K562 (cell line): ENCODE measurements at regions not wholly inside any gene's neighbourhood (a gene's known extent, or its start where the extent isn't known, plus 50 kb on each side); places are given as distances from the start of the nearest gene placed in this dataset.

Experiments
- ATAC-seq: fragments of 200-7000 bp; cut with Tn5 transposase; 3 replicates; pipeline ENCODE4 v1.9.1; 2020; ENCODE audit warnings: moderate library complexity
- BruUV-seq: library from RNA; stranded (reverse); fragments of 400-500 nt; replicated peaks from 2 replicates; lab custom pipeline; 2021; lab: Mats Ljungman, UMichigan
- CTCF ChIA-PET: fragments of 300-600 bp; formaldehyde crosslinking; extraction: SDS; loops from one replicate; lab custom pipeline; 2021; ENCODE audit warnings: low intra/inter-chr PET ratio; lab: Yijun Ruan, JAX
- POLR2A ChIA-PET: fragments of 300-600, 350-650 bp; sonication (Branson Sonifier 250); formaldehyde crosslinking; extraction: SDS; loops from one replicate; lab custom pipeline; 2021; ENCODE audit warnings: antibody characterized with exemption, inconsistent platforms; lab: Yijun Ruan, JAX
- DNase-seq, 4 experiments: peaks; one replicate each; pipeline versions ENCODE4 v3.0.0 to v3.0.0-alpha.2; 2011 to 2018; ENCODE audit warnings: low spot score in 3 of 4, mixed read lengths in 3 of 4; ENCODE audit errors: extremely low read depth in 1 of 4
- FAIRE-seq: peaks from 2 replicates; lab custom pipeline; 2011; peaks lifted over from hg19 to GRCh38; lab: Jason Lieb, UNC
- H2AFZ ChIP-seq: 2 replicates; pipeline ENCODE4 v1.6.0; 2011; ENCODE audit warnings: low read depth, low read length, control low read depth, inconsistent platforms
- H3K27ac ChIP-seq: fragments of 200-600 bp; 3 replicates; pipeline ENCODE4 v1.8.0; 2011; ENCODE audit warnings: low read depth, mild to moderate bottlenecking, control low read depth, inconsistent platforms, low read length, moderate library complexity, mixed read lengths; ENCODE audit errors: extremely low read depth
- H3K27me3 ChIP-seq, 2 experiments: fragments of 300-600 bp in 1 of 2; 2 replicates in 1 of 2; 3 replicates in 1 of 2; pipeline versions ENCODE4 v1.6.0 to v1.8.0; 2011; ENCODE audit warnings: inconsistent platforms in 2 of 2, low read length in 2 of 2, mild to moderate bottlenecking in 1 of 2, mixed read lengths in 1 of 2, moderate library complexity in 1 of 2; ENCODE audit not compliant: control insufficient read depth in 2 of 2, insufficient read depth in 2 of 2
- H3K36me3 ChIP-seq: fragments of 300-600 bp; 3 replicates; pipeline ENCODE4 v1.8.0; 2011; ENCODE audit warnings: mild to moderate bottlenecking, low read length, inconsistent platforms; ENCODE audit not compliant: control insufficient read depth, insufficient read depth
- H3K4me1 ChIP-seq, 2 experiments: fragments of 200-600 bp in 1 of 2; replicated peaks in 1 of 2; 2 replicates in 1 of 2; 3 replicates in 1 of 2; pipeline versions ENCODE4 v1.5.1 to v1.8.0; 2011; ENCODE audit warnings: inconsistent platforms in 2 of 2, low read length in 2 of 2, mild to moderate bottlenecking in 1 of 2, mixed read lengths in 1 of 2, moderate library complexity in 1 of 2; ENCODE audit not compliant: control insufficient read depth in 2 of 2, insufficient read depth in 2 of 2
- H3K4me2 ChIP-seq: 2 replicates; pipeline ENCODE4 v1.6.1; 2011; ENCODE audit warnings: low read length, control low read depth, inconsistent platforms, mixed read lengths; ENCODE audit not compliant: insufficient read depth
- H3K4me3 ChIP-seq: fragments of 200-600 bp; sonication (generic), shearing (Covaris generic); 2 replicates; pipeline ENCODE4 v1.5.1; 2016; ENCODE audit warnings: control low read depth, inconsistent platforms
- H3K79me2 ChIP-seq: fragments of 200-600 bp; 3 replicates; pipeline ENCODE4 v1.8.0; 2011; ENCODE audit warnings: low read length, inconsistent platforms; ENCODE audit not compliant: control insufficient read depth, insufficient read depth
- H3K9ac ChIP-seq, 2 experiments: 2 replicates each; pipeline versions ENCODE4 v1.6.0 to v1.6.1; 2011; ENCODE audit warnings: low read depth in 2 of 2, low read length in 2 of 2, control low read depth in 1 of 2, inconsistent platforms in 1 of 2, mild to moderate bottlenecking in 1 of 2, mixed read lengths in 1 of 2; ENCODE audit not compliant: insufficient read depth in 1 of 2
- H3K9me1 ChIP-seq: one replicate; pipeline ENCODE4 v1.6.0; 2011; ENCODE audit warnings: inconsistent platforms, mild to moderate bottlenecking, low read length, moderate library complexity; ENCODE audit not compliant: control insufficient read depth, insufficient read depth
- H3K9me3 ChIP-seq: replicated peaks from 2 replicates; pipeline ENCODE4 v1.5.1; 2011; ENCODE audit warnings: low read depth, low read length, inconsistent platforms; ENCODE audit not compliant: control insufficient read depth, insufficient read depth
- H4K20me1 ChIP-seq: replicated peaks from 2 replicates; pipeline ENCODE4 v1.6.1; 2011; ENCODE audit warnings: low read length, inconsistent platforms, mixed read lengths; ENCODE audit not compliant: control insufficient read depth, insufficient read depth
- BCLAF1 ChIP-seq, 2 experiments: fragments of 450-650 bp in 1 of 2; IDR thresholded peaks; 2 replicates each; pipeline ENCODE4 v1.6.1; 2011 to 2017; ENCODE audit warnings: low read depth in 2 of 2, antibody characterized with exemption in 1 of 2, borderline replicate concordance in 1 of 2, low read length in 1 of 2, mild to moderate bottlenecking in 1 of 2, mixed read lengths in 1 of 2; ENCODE audit not compliant: control insufficient read depth in 1 of 2
- CUX1 ChIP-seq: fragments of 200-800 bp; sonication (Bioruptor generic); IDR thresholded peaks from 2 replicates; pipeline ENCODE4 v1.6.1; 2016; ENCODE audit warnings: missing genetic modification characterization, missing compliant biosample characterization
- E2F1 ChIP-seq: sonication (generic); formaldehyde crosslinking; IDR thresholded peaks from 2 replicates; pipeline ENCODE4 v1.8.1; 2023; ENCODE audit warnings: mild to moderate bottlenecking, missing genetic modification reagents, moderate library complexity
- FUS ChIP-seq: fragments of 200-400 bp; formaldehyde crosslinking; optimal IDR thresholded peaks from 2 replicates; pipeline ENCODE3; 2017; ENCODE audit warnings: low read depth, low read length
- KAT7 ChIP-seq: sonication (generic); formaldehyde crosslinking; IDR thresholded peaks from 2 replicates; pipeline ENCODE4 v1.8.0; 2022; ENCODE audit warnings: missing genetic modification reagents, mild to moderate bottlenecking, borderline replicate concordance
- KHSRP ChIP-seq: fragments of 450-650 bp; IDR thresholded peaks from 2 replicates; pipeline ENCODE4 v1.6.1; 2017
- PCBP1 ChIP-seq: fragments of 200-400 bp; formaldehyde crosslinking; IDR thresholded peaks from 2 replicates; pipeline ENCODE4 v1.6.1; 2018; ENCODE audit warnings: mild to moderate bottlenecking, low read depth, low read length; ENCODE audit not compliant: poor library complexity, severe bottlenecking
- SIX5 ChIP-seq, 2 experiments: IDR thresholded peaks; 2 replicates each; pipeline ENCODE4 v1.6.1; 2011; ENCODE audit warnings: low read length in 2 of 2, borderline replicate concordance in 1 of 2, low read depth in 1 of 2, mild to moderate bottlenecking in 1 of 2, moderate library complexity in 1 of 2; ENCODE audit not compliant: insufficient read depth in 1 of 2
- SOX6 ChIP-seq: fragments of 450-650 bp; IDR thresholded peaks from 2 replicates; pipeline ENCODE4 v1.6.1; 2014; ENCODE audit warnings: mild to moderate bottlenecking
- WGBS: fragments of 100-300 bp; shearing (Covaris generic); methylation state at CpG from one replicate; pipeline ENCODE4 v1.1.6; 2016; ENCODE audit warnings: low coverage, mixed read lengths; ENCODE audit not compliant: insufficient coverage; ENCODE audit errors: missing lambda C conversion rate; 5-methylcytosine and 5-hydroxymethylcytosine counted together
- in situ Hi-C: fragments of 300-500 bp; cut with MboI; formaldehyde crosslinking; loops from 4 replicates; pipeline ENCODE4 v1.15.0; 2018; ENCODE audit warnings: inconsistent platforms, mixed read lengths
- intact Hi-C: fragments of 100-400 bp; cut with micrococcal nuclease; formaldehyde crosslinking; loops from 2 replicates; pipeline ENCODE4 v1.14.2; 2022

GRCh38 chr3:20546636-20547035 lies 360.6 kb upstream of the SGO1 start:
- POLR2A ChIA-PET: no interaction called here
- CTCF ChIA-PET: no interaction called here
- Histone ChIP-seq H3K4me1 (no peaks in the 10 kb centered on the region; a peak in 1 of 5 replicates), H3K27ac (no peak overlapping the region), H4K20me1 (no peaks in the 10 kb centered on the region), H3K36me3 (no peaks in the 10 kb centered on the region), H3K27me3 (no peaks in the 10 kb centered on the region), H3K4me3 (no peak overlapping the region), H3K79me2 (no peaks in the 10 kb centered on the region), H3K4me2 (no peak overlapping the region), H3K9ac (no peak overlapping the region), H3K9me3 (no peaks in the 10 kb centered on the region), H2AFZ (no peak overlapping the region), H3K9me1 (no peaks in the 10 kb centered on the region)
- no TSS peak for BruUV-seq
- ATAC-seq: no peak
- intact Hi-C loops (no loop called here), in situ Hi-C loops (no loop called here)
- FAIRE-seq: no peak
- 2% methylated on average over 3 of the region's 3 CpGs for WGBS
- DNase-seq: no peak
- TF ChIP-seq KAT7: no peak
- TF ChIP-seq KHSRP: no peak
- TF ChIP-seq E2F1 (CRISPR knock-in tag): no peak
- TF ChIP-seq BCLAF1 (IDR thresholded peaks at IDR 0.05; ENCODE audit: borderline replicate concordance in 1 of 2, control insufficient read depth in 1 of 2, low read depth in 2 of 2, low read length in 1 of 2): no peak
- no peak for TF ChIP-seq CUX1
- no peak for TF ChIP-seq FUS
- TF ChIP-seq SIX5 (IDR thresholded peaks at IDR 0.05; ENCODE audit: borderline replicate concordance in 1 of 2, insufficient read depth in 1 of 2, low read depth in 1 of 2, low read length in 2 of 2): no peak
- no peak for TF ChIP-seq SOX6
- no peak for TF ChIP-seq PCBP1
